ENCODE measurements at regions not wholly inside any gene's neighbourhood (a gene's known extent, or its start where the extent isn't known, plus 50 kb on each side); places are given as distances from the start of the nearest gene placed in this dataset.

- TF ChIP-seq CTCF (IDR thresholded peaks at IDR 0.05): no peak
- TF ChIP-seq EZH2 (IDR thresholded peaks at IDR 0.05): no peak
Measured at GRCh38 chr18:71001597-71001996, 712.8 kb downstream of the SOCS6 start.
